ENCODE measurements at regions not wholly inside any gene's neighbourhood (a gene's known extent, or its start where the extent isn't known, plus 50 kb on each side); places are given as distances from the start of the nearest gene placed in this dataset.
"Not testable (repeated sequence)": the region's sequence is repeated elsewhere in the genome, so short reads cannot be mapped to it uniquely, and the experiment has no call there.

GRCh38 chr10:23545866-23546265 lies 107.0 kb downstream of the OTUD1 start:
- not testable (repeated sequence) for FAIRE-seq

GRCh38 chr10:23556727-23557440 lies 118.0 kb downstream of the OTUD1 start:
- FAIRE-seq, result no peak

GRCh38 chr10:23557777-23558176 lies 118.9 kb downstream of the OTUD1 start:
- FAIRE-seq, result no peak

GRCh38 chr10:23558361-23558799 lies 119.5 kb downstream of the OTUD1 start:
- FAIRE-seq, result peak; percentile 76

- no peak for FAIRE-seq
Measured at GRCh38 chr10:23568996-23569395, 130.1 kb downstream of the OTUD1 start.

GRCh38 chr10:23571884-23572283 lies 133.0 kb downstream of the OTUD1 start:
- no peak for FAIRE-seq

- FAIRE-seq, result no peak
Measured at GRCh38 chr10:23581906-23582450, 143.1 kb downstream of the OTUD1 start.

- FAIRE-seq, result no peak
Measured at GRCh38 chr10:23584396-23584795, 145.5 kb downstream of the OTUD1 start.

GRCh38 chr10:23585186-23585585 lies 146.3 kb downstream of the OTUD1 start:
- FAIRE-seq, result no peak

GRCh38 chr10:23585666-23586065 lies 146.8 kb downstream of the OTUD1 start:
- no peak for FAIRE-seq

GRCh38 chr10:23595278-23595677 lies 156.4 kb downstream of the OTUD1 start:
- FAIRE-seq, result not testable (repeated sequence)

- FAIRE-seq, result no peak
Measured at GRCh38 chr10:23604613-23605012, 165.7 kb downstream of the OTUD1 start.

- no peak for FAIRE-seq
Measured at GRCh38 chr10:23606456-23606855, 167.6 kb downstream of the OTUD1 start.

GRCh38 chr10:23608926-23609325 lies 170.1 kb downstream of the OTUD1 start:
- no peak for FAIRE-seq

GRCh38 chr10:23610626-23611307 lies 171.9 kb downstream of the OTUD1 start:
- FAIRE-seq, result no peak

- FAIRE-seq, result no peak
Measured at GRCh38 chr10:23611308-23612029, 172.6 kb downstream of the OTUD1 start.

GRCh38 chr10:23613900-23614299 lies 175.0 kb downstream of the OTUD1 start:
- FAIRE-seq, result no peak

GRCh38 chr10:23614483-23614882 lies 175.6 kb downstream of the OTUD1 start:
- FAIRE-seq, result no peak

- FAIRE-seq, result no peak
Measured at GRCh38 chr10:23630376-23630775, 191.5 kb downstream of the OTUD1 start.

GRCh38 chr10:23630885-23631284 lies 192.0 kb downstream of the OTUD1 start:
- no peak for FAIRE-seq

- no peak for FAIRE-seq
Measured at GRCh38 chr10:23643111-23643780, 204.4 kb downstream of the OTUD1 start.

- no peak for FAIRE-seq
Measured at GRCh38 chr10:23648618-23649017, 209.7 kb downstream of the OTUD1 start.

- no peak for FAIRE-seq
Measured at GRCh38 chr10:23656735-23657134, 217.9 kb downstream of the OTUD1 start.

Measured in islet of Langerhans (tissue), 1 donor.